ENCODE measurements at regions not wholly inside any gene's neighbourhood (a gene's known extent, or its start where the extent isn't known, plus 50 kb on each side); places are given as distances from the start of the nearest gene placed in this dataset.

GRCh38 chr10:35852721-35853120 is 210.6 kb upstream of the FZD8 start:
- TF ChIP-seq MAX (IDR thresholded peaks at IDR 0.05) = no peak
- no peak for TF ChIP-seq CEBPB (IDR thresholded peaks at IDR 0.05; ENCODE audit: low read depth)
- TF ChIP-seq SP1 (IDR thresholded peaks at IDR 0.05; ENCODE audit: low read depth) = no peak
- TF ChIP-seq, protein P1, sequence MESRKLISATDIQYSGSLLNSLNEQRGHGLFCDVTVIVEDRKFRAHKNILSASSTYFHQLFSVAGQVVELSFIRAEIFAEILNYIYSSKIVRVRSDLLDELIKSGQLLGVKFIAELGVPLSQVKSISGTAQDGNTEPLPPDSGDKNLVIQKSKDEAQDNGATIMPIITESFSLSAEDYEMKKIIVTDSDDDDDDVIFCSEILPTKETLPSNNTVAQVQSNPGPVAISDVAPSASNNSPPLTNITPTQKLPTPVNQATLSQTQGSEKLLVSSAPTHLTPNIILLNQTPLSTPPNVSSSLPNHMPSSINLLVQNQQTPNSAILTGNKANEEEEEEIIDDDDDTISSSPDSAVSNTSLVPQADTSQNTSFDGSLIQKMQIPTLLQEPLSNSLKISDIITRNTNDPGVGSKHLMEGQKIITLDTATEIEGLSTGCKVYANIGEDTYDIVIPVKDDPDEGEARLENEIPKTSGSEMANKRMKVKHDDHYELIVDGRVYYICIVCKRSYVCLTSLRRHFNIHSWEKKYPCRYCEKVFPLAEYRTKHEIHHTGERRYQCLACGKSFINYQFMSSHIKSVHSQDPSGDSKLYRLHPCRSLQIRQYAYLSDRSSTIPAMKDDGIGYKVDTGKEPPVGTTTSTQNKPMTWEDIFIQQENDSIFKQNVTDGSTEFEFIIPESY (IDR thresholded peaks at IDR 0.05; ENCODE audit: extremely low read depth, insufficient replicate concordance, low read length) = no peak
- TF ChIP-seq EZH2 (IDR thresholded peaks at IDR 0.05) = no peak
- no peak for TF ChIP-seq EGR1 (IDR thresholded peaks at IDR 0.05; ENCODE audit: low read depth)
- no peak for TF ChIP-seq ELF1 (IDR thresholded peaks at IDR 0.05; ENCODE audit: borderline replicate concordance, low read depth)
- TF ChIP-seq JUND (IDR thresholded peaks at IDR 0.05) = no peak
- TF ChIP-seq ZNF274 (IDR thresholded peaks at IDR 0.05; ENCODE audit: low read depth, low read length) = no peak
- TF ChIP-seq, protein P2, sequence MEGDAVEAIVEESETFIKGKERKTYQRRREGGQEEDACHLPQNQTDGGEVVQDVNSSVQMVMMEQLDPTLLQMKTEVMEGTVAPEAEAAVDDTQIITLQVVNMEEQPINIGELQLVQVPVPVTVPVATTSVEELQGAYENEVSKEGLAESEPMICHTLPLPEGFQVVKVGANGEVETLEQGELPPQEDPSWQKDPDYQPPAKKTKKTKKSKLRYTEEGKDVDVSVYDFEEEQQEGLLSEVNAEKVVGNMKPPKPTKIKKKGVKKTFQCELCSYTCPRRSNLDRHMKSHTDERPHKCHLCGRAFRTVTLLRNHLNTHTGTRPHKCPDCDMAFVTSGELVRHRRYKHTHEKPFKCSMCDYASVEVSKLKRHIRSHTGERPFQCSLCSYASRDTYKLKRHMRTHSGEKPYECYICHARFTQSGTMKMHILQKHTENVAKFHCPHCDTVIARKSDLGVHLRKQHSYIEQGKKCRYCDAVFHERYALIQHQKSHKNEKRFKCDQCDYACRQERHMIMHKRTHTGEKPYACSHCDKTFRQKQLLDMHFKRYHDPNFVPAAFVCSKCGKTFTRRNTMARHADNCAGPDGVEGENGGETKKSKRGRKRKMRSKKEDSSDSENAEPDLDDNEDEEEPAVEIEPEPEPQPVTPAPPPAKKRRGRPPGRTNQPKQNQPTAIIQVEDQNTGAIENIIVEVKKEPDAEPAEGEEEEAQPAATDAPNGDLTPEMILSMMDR (IDR thresholded peaks at IDR 0.05 in 2 of 3, conservative IDR thresholded peaks at IDR 0.05 in 1 of 3; ENCODE audit: borderline replicate concordance in 1 of 3, insufficient read depth in 1 of 3, low read depth in 2 of 3, low read length in 2 of 3) = no peak
- TF ChIP-seq TCF7L2 (IDR thresholded peaks at IDR 0.05; ENCODE audit: borderline replicate concordance, extremely low read depth, insufficient read depth, insufficient read length) = no peak
- TF ChIP-seq YY1 (IDR thresholded peaks at IDR 0.05; ENCODE audit: extremely low read depth, insufficient replicate concordance, low read depth, low read length) = no peak
- no peak for TF ChIP-seq RAD21 (IDR thresholded peaks at IDR 0.05; ENCODE audit: low read depth)
- ChIA-PET CTCF (no interaction called here), RAD21 (ENCODE audit: low non-redundant PET in 1 of 2, low total read pairs in 2 of 2, uncharacterized antibody in 2 of 2, unreplicated experiment in 2 of 2) (no interaction called here), POLR2A (no interaction called here)
- H3K4me3 ChIP-seq (replicated peaks in 1 of 2; ENCODE audit: low read depth in 1 of 2, low read length in 2 of 2) = no peak overlapping the region
- H4K20me1 ChIP-seq (ENCODE audit: insufficient read depth) = no peaks in the 10 kb centered on the region
- no peaks in the 10 kb centered on the region for H3K4me1 ChIP-seq (ENCODE audit: control insufficient read depth in 1 of 2, insufficient read depth in 2 of 2, low read length in 2 of 2)
- intact Hi-C loops (cut with micrococcal nuclease) = no loop called here
- no peaks in the 10 kb centered on the region for H3K79me2 ChIP-seq (ENCODE audit: insufficient read depth, low read length)
- H3K9me2 ChIP-seq (ENCODE audit: insufficient read depth) = no peaks in the 10 kb centered on the region
- no peaks in the 10 kb centered on the region for H3K36me3 ChIP-seq (ENCODE audit: control insufficient read depth in 1 of 2, insufficient read depth in 2 of 2, low read length in 2 of 2)
- BruUV-seq (replicated peaks) = no TSS peak
- H3K4me2 ChIP-seq (ENCODE audit: low read length) = no peak overlapping the region
- H3K9ac ChIP-seq (ENCODE audit: low read length) = no peak overlapping the region
- H3K27me3 ChIP-seq (ENCODE audit: insufficient read depth, low read length) = no peaks in the 10 kb centered on the region
- H2AFZ ChIP-seq (ENCODE audit: low read depth, low read length, poor library complexity, severe bottlenecking) = no peak overlapping the region
- no peaks in the 10 kb centered on the region for H3K9me3 ChIP-seq (ENCODE audit: control insufficient read depth in 1 of 2, insufficient read depth in 1 of 2, low read depth in 1 of 2, low read length in 2 of 2)
- no peak for ATAC-seq
- no peak for DNase-seq (ENCODE audit: low read depth, low spot score)
- no peak overlapping the region for H3K27ac ChIP-seq (ENCODE audit: low read depth, low read length)
